ENCODE measurements at regions not wholly inside any gene's neighbourhood (a gene's known extent, or its start where the extent isn't known, plus 50 kb on each side); places are given as distances from the start of the nearest gene placed in this dataset.
"Not testable (repeated sequence)": the region's sequence is repeated elsewhere in the genome, so short reads cannot be mapped to it uniquely, and the experiment has no call there.

GRCh38 chrX:76774912-76775311 lies 347.4 kb downstream of the MAGEE1 start:
- DNase-seq (ENCODE audit: extremely low spot score); POLR2A ChIA-PET; CTCF ChIA-PET: not testable (repeated sequence)

GRCh38 chrX:76796311-76796710 lies 368.8 kb downstream of the MAGEE1 start:
- DNase-seq (ENCODE audit: extremely low spot score), result no peak

GRCh38 chrX:76802708-76803107 lies 375.2 kb downstream of the MAGEE1 start:
- no peak for TF ChIP-seq CTCF (IDR thresholded peaks at IDR 0.05; ENCODE audit: control extremely low read depth, extremely low read depth, low read depth, missing control alignments)
- no peak for DNase-seq (ENCODE audit: extremely low spot score)
- POLR2A ChIA-PET, result no interaction called here
- CTCF ChIA-PET, result no interaction called here

More at GRCh38 chrX:76796311-76796710, 368.8 kb downstream of the MAGEE1 start:
- ChIA-PET POLR2A (no interaction called here), CTCF (no interaction called here)
- no peak for TF ChIP-seq CTCF (IDR thresholded peaks at IDR 0.05; ENCODE audit: control extremely low read depth, extremely low read depth, low read depth, missing control alignments)

GRCh38 chrX:76815754-76816153 lies 388.2 kb downstream of the MAGEE1 start:
- POLR2A ChIA-PET, result no interaction called here
- DNase-seq (ENCODE audit: extremely low spot score), result no peak
- CTCF ChIA-PET, result no interaction called here
- TF ChIP-seq CTCF (IDR thresholded peaks at IDR 0.05; ENCODE audit: control extremely low read depth, extremely low read depth, low read depth, missing control alignments), result no peak

GRCh38 chrX:76817279-76817678 lies 389.8 kb downstream of the MAGEE1 start:
- DNase-seq (ENCODE audit: extremely low spot score); CTCF ChIA-PET; POLR2A ChIA-PET: not testable (repeated sequence)

- TF ChIP-seq CTCF (IDR thresholded peaks at IDR 0.05; ENCODE audit: control extremely low read depth, extremely low read depth, low read depth, missing control alignments), result no peak
- DNase-seq (ENCODE audit: extremely low spot score), result no peak
- ChIA-PET CTCF (no interaction called here), POLR2A (no interaction called here)
These were observed 393.8 kb downstream of the MAGEE1 start for GRCh38 chrX:76821276-76821675.

- ChIA-PET CTCF (no interaction called here), POLR2A (no interaction called here)
- no peak for TF ChIP-seq CTCF (IDR thresholded peaks at IDR 0.05; ENCODE audit: control extremely low read depth, extremely low read depth, low read depth, missing control alignments)
- DNase-seq (ENCODE audit: extremely low spot score), result no peak
These were observed 400.2 kb downstream of the MAGEE1 start for GRCh38 chrX:76827672-76828071.

GRCh38 chrX:76840902-76841301 lies 413.4 kb downstream of the MAGEE1 start:
- DNase-seq (ENCODE audit: extremely low spot score); CTCF ChIA-PET; POLR2A ChIA-PET: not testable (repeated sequence)

GRCh38 chrX:76850851-76851250 lies 423.3 kb downstream of the MAGEE1 start:
- no peak for DNase-seq (ENCODE audit: extremely low spot score)
- POLR2A ChIA-PET, result no interaction called here
- CTCF ChIA-PET, result no interaction called here
- peak; percentile 11 for TF ChIP-seq CTCF (IDR thresholded peaks at IDR 0.05; ENCODE audit: control extremely low read depth, extremely low read depth, low read depth, missing control alignments)

All from GM10248 (cell line).